K562 (cell line): ENCODE measurements at regions not wholly inside any gene's neighbourhood (a gene's known extent, or its start where the extent isn't known, plus 50 kb on each side); places are given as distances from the start of the nearest gene placed in this dataset.

ENCODE experiments used
- ATAC-seq: fragments of 200-7000 bp; cut with Tn5 transposase; 3 replicates; pipeline ENCODE4 v1.9.1; 2020; ENCODE audit warnings: moderate library complexity
- BruUV-seq: library from RNA; stranded (reverse); fragments of 400-500 nt; replicated peaks from 2 replicates; lab custom pipeline; 2021; lab: Mats Ljungman, UMichigan
- CTCF ChIA-PET: fragments of 300-600 bp; formaldehyde crosslinking; extraction: SDS; loops from one replicate; lab custom pipeline; 2021; ENCODE audit warnings: low intra/inter-chr PET ratio; lab: Yijun Ruan, JAX
- POLR2A ChIA-PET: fragments of 300-600, 350-650 bp; sonication (Branson Sonifier 250); formaldehyde crosslinking; extraction: SDS; loops from one replicate; lab custom pipeline; 2021; ENCODE audit warnings: antibody characterized with exemption, inconsistent platforms; lab: Yijun Ruan, JAX
- DNase-seq, 4 experiments: peaks; one replicate each; pipeline versions ENCODE4 v3.0.0 to v3.0.0-alpha.2; 2011 to 2018; ENCODE audit warnings: low spot score in 3 of 4, mixed read lengths in 3 of 4; ENCODE audit errors: extremely low read depth in 1 of 4
- FAIRE-seq: peaks from 2 replicates; lab custom pipeline; 2011; peaks lifted over from hg19 to GRCh38; lab: Jason Lieb, UNC
- H2AFZ ChIP-seq: 2 replicates; pipeline ENCODE4 v1.6.0; 2011; ENCODE audit warnings: low read depth, low read length, control low read depth, inconsistent platforms
- H3K27ac ChIP-seq: fragments of 200-600 bp; 3 replicates; pipeline ENCODE4 v1.8.0; 2011; ENCODE audit warnings: low read depth, mild to moderate bottlenecking, control low read depth, inconsistent platforms, low read length, moderate library complexity, mixed read lengths; ENCODE audit errors: extremely low read depth
- H3K27me3 ChIP-seq, 2 experiments: fragments of 300-600 bp in 1 of 2; 2 replicates in 1 of 2; 3 replicates in 1 of 2; pipeline versions ENCODE4 v1.6.0 to v1.8.0; 2011; ENCODE audit warnings: inconsistent platforms in 2 of 2, low read length in 2 of 2, mild to moderate bottlenecking in 1 of 2, mixed read lengths in 1 of 2, moderate library complexity in 1 of 2; ENCODE audit not compliant: control insufficient read depth in 2 of 2, insufficient read depth in 2 of 2
- H3K36me3 ChIP-seq: fragments of 300-600 bp; 3 replicates; pipeline ENCODE4 v1.8.0; 2011; ENCODE audit warnings: mild to moderate bottlenecking, low read length, inconsistent platforms; ENCODE audit not compliant: control insufficient read depth, insufficient read depth
- H3K4me1 ChIP-seq, 2 experiments: fragments of 200-600 bp in 1 of 2; replicated peaks in 1 of 2; 2 replicates in 1 of 2; 3 replicates in 1 of 2; pipeline versions ENCODE4 v1.5.1 to v1.8.0; 2011; ENCODE audit warnings: inconsistent platforms in 2 of 2, low read length in 2 of 2, mild to moderate bottlenecking in 1 of 2, mixed read lengths in 1 of 2, moderate library complexity in 1 of 2; ENCODE audit not compliant: control insufficient read depth in 2 of 2, insufficient read depth in 2 of 2
- H3K4me2 ChIP-seq: 2 replicates; pipeline ENCODE4 v1.6.1; 2011; ENCODE audit warnings: low read length, control low read depth, inconsistent platforms, mixed read lengths; ENCODE audit not compliant: insufficient read depth
- H3K4me3 ChIP-seq: fragments of 200-600 bp; sonication (generic), shearing (Covaris generic); 2 replicates; pipeline ENCODE4 v1.5.1; 2016; ENCODE audit warnings: control low read depth, inconsistent platforms
- H3K79me2 ChIP-seq: fragments of 200-600 bp; 3 replicates; pipeline ENCODE4 v1.8.0; 2011; ENCODE audit warnings: low read length, inconsistent platforms; ENCODE audit not compliant: control insufficient read depth, insufficient read depth
- H3K9ac ChIP-seq, 2 experiments: 2 replicates each; pipeline versions ENCODE4 v1.6.0 to v1.6.1; 2011; ENCODE audit warnings: low read depth in 2 of 2, low read length in 2 of 2, control low read depth in 1 of 2, inconsistent platforms in 1 of 2, mild to moderate bottlenecking in 1 of 2, mixed read lengths in 1 of 2; ENCODE audit not compliant: insufficient read depth in 1 of 2
- H3K9me1 ChIP-seq: one replicate; pipeline ENCODE4 v1.6.0; 2011; ENCODE audit warnings: inconsistent platforms, mild to moderate bottlenecking, low read length, moderate library complexity; ENCODE audit not compliant: control insufficient read depth, insufficient read depth
- H3K9me3 ChIP-seq: replicated peaks from 2 replicates; pipeline ENCODE4 v1.5.1; 2011; ENCODE audit warnings: low read depth, low read length, inconsistent platforms; ENCODE audit not compliant: control insufficient read depth, insufficient read depth
- H4K20me1 ChIP-seq: replicated peaks from 2 replicates; pipeline ENCODE4 v1.6.1; 2011; ENCODE audit warnings: low read length, inconsistent platforms, mixed read lengths; ENCODE audit not compliant: control insufficient read depth, insufficient read depth
- CEBPB ChIP-seq: fragments of 450-650 bp; IDR thresholded peaks from 2 replicates; pipeline ENCODE4 v1.6.1; 2016; ENCODE audit warnings: missing genetic modification characterization, missing compliant biosample characterization
- FUS ChIP-seq: fragments of 200-400 bp; formaldehyde crosslinking; optimal IDR thresholded peaks from 2 replicates; pipeline ENCODE3; 2017; ENCODE audit warnings: low read depth, low read length
- MLLT1 ChIP-seq, 2 experiments: fragments of 450-650 bp; IDR thresholded peaks; 2 replicates each; pipeline ENCODE4 v1.6.1; 2016
- WGBS: fragments of 100-300 bp; shearing (Covaris generic); methylation state at CpG from one replicate; pipeline ENCODE4 v1.1.6; 2016; ENCODE audit warnings: low coverage, mixed read lengths; ENCODE audit not compliant: insufficient coverage; ENCODE audit errors: missing lambda C conversion rate; 5-methylcytosine and 5-hydroxymethylcytosine counted together
- in situ Hi-C: fragments of 300-500 bp; cut with MboI; formaldehyde crosslinking; loops from 4 replicates; pipeline ENCODE4 v1.15.0; 2018; ENCODE audit warnings: inconsistent platforms, mixed read lengths
- intact Hi-C: fragments of 100-400 bp; cut with micrococcal nuclease; formaldehyde crosslinking; loops from 2 replicates; pipeline ENCODE4 v1.14.2; 2022
- TF ChIP-seq, protein P1 (sequence below): fragments of 450-650 bp; IDR thresholded peaks from one replicate; pipeline ENCODE4 v1.6.1; 2018; ENCODE audit warnings: mild to moderate bottlenecking, moderate library complexity; ENCODE audit not compliant: partially characterized antibody

- ChIA-PET CTCF (no interaction called here), POLR2A (no interaction called here)
- Histone ChIP-seq H3K27ac (no peak overlapping the region), H2AFZ (no peak overlapping the region), H3K36me3 (no peaks in the 10 kb centered on the region), H3K4me2 (no peak overlapping the region), H4K20me1 (no peaks in the 10 kb centered on the region), H3K9me1 (no peaks in the 10 kb centered on the region), H3K27me3 (peaks cover under 1 to 4% of the 10 kb centered on the region in 2 experiments; a peak in 2 of 5 replicates), H3K4me1 (no peaks in the 10 kb centered on the region), H3K9me3 (no peaks in the 10 kb centered on the region), H3K79me2 (no peaks in the 10 kb centered on the region), H3K9ac (no peak overlapping the region), H3K4me3 (no peak overlapping the region)
- no TSS peak for BruUV-seq
- TF ChIP-seq MLLT1 (IDR thresholded peaks at IDR 0.05) = no peak
- no peak for TF ChIP-seq FUS
- TF ChIP-seq, protein P1, sequence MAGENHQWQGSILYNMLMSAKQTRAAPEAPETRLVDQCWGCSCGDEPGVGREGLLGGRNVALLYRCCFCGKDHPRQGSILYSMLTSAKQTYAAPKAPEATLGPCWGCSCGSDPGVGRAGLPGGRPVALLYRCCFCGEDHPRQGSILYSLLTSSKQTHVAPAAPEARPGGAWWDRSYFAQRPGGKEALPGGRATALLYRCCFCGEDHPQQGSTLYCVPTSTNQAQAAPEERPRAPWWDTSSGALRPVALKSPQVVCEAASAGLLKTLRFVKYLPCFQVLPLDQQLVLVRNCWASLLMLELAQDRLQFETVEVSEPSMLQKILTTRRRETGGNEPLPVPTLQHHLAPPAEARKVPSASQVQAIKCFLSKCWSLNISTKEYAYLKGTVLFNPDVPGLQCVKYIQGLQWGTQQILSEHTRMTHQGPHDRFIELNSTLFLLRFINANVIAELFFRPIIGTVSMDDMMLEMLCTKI = no peak
- TF ChIP-seq CEBPB (tag) = peak; percentile 27; the same call in 1 of the 2 replicates
- 0% methylated on average over 2 of the region's 2 CpGs for WGBS
- ATAC-seq = no peak
- DNase-seq = no peak
- in situ Hi-C loops (no loop called here), intact Hi-C loops (no loop called here)
- no peak for FAIRE-seq
Measured at GRCh38 chr1:243964915-243965314, 86.2 kb upstream of the ZBTB18 start.
